ENCODE measurements at regions not wholly inside any gene's neighbourhood (a gene's known extent, or its start where the extent isn't known, plus 50 kb on each side); places are given as distances from the start of the nearest gene placed in this dataset.

- DNase-seq = peak; percentile 65
- Histone ChIP-seq H3K4me3 (peak overlapping the region; percentile 40), H3K4me1 (peaks cover 7% of the 10 kb centered on the region), H3K27me3 (ENCODE audit: low read depth) (no peaks in the 10 kb centered on the region), H3K27ac (no peak overlapping the region), H3K9me3 (no peaks in the 10 kb centered on the region), H3K36me3 (no peaks in the 10 kb centered on the region)
- ATAC-seq = peak; percentile 14 to 31
- TF ChIP-seq, protein P1, sequence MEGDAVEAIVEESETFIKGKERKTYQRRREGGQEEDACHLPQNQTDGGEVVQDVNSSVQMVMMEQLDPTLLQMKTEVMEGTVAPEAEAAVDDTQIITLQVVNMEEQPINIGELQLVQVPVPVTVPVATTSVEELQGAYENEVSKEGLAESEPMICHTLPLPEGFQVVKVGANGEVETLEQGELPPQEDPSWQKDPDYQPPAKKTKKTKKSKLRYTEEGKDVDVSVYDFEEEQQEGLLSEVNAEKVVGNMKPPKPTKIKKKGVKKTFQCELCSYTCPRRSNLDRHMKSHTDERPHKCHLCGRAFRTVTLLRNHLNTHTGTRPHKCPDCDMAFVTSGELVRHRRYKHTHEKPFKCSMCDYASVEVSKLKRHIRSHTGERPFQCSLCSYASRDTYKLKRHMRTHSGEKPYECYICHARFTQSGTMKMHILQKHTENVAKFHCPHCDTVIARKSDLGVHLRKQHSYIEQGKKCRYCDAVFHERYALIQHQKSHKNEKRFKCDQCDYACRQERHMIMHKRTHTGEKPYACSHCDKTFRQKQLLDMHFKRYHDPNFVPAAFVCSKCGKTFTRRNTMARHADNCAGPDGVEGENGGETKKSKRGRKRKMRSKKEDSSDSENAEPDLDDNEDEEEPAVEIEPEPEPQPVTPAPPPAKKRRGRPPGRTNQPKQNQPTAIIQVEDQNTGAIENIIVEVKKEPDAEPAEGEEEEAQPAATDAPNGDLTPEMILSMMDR (IDR thresholded peaks at IDR 0.05) = no peak
- intact Hi-C loops (cut with DNase I) = no loop called here
These were observed 83.8 kb downstream of the PDGFA start for GRCh38 chr7:435630-436366.

GRCh38 chr7:436367-437128 lies 83.1 kb downstream of the PDGFA start:
- DNase-seq (no peak), ATAC-seq (peak in 1 of 2 donors; percentile 5)
- intact Hi-C loops (cut with DNase I) = no loop called here
- Histone ChIP-seq H3K36me3 (no peaks in the 10 kb centered on the region), H3K4me3 (no peak overlapping the region), H3K27me3 (ENCODE audit: low read depth) (no peaks in the 10 kb centered on the region), H3K27ac (no peak overlapping the region), H3K4me1 (peaks cover 7% of the 10 kb centered on the region), H3K9me3 (no peaks in the 10 kb centered on the region)
- TF ChIP-seq, protein P1 (IDR thresholded peaks at IDR 0.05) = no peak

DNA sequence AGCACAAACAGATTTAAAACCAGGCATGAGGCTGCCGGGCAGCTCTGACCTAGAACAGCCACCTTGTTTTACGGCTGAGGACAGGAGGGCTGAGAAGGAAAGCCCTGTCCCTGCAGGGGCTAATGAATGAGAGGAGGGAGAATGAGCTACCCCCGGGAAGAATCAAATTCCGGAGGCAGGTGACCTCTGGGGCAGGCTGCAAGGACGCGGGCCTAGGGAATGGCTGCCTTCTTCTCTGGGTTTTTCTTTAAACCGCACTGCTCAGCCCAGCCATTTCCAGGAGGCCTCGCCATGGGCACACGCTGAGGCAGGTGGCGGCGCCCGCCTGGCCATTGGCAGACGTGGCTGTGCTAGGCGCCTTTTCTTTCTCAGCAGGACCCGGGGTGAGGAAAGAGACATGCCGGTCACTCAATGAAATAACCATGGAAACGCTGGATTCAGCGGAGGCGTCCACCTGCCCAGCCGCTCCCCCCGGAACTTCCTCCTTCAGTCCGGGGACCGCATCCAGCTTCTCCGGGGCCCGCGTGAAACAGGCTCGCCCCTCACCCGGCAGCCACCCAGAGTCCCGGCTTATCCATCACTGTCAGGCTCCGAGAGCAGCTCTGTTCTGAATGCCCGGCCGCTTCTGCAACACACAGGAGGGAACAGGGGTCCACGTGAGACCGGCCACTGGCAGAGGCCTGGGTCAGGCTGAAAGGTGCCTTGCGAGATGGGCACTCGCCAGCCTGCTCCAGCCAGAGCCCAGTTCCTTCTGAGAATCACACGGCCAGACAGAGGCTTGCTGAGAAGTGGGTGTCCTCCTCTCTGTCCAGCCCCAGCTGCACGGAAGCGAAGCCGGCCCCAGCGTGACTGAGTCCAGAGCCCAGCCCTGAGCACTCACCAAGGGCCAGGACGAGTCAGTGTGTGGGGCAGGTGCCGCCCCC lies 82.1 kb downstream of the PDGFA start:
- H3K27ac ChIP-seq = no peak overlapping the region
- no peaks in the 10 kb centered on the region for H3K36me3 ChIP-seq
- H3K27me3 ChIP-seq (ENCODE audit: low read depth) = no peaks in the 10 kb centered on the region
- intact Hi-C loops (cut with DNase I) = no loop called here
- H3K4me3 ChIP-seq = no peak overlapping the region
- no peaks in the 10 kb centered on the region for H3K9me3 ChIP-seq
- DNase-seq (no peak), ATAC-seq (no peak)
- TF ChIP-seq, protein P1 (IDR thresholded peaks at IDR 0.05) = no peak
- H3K4me1 ChIP-seq = peaks cover 7% of the 10 kb centered on the region

DNA sequence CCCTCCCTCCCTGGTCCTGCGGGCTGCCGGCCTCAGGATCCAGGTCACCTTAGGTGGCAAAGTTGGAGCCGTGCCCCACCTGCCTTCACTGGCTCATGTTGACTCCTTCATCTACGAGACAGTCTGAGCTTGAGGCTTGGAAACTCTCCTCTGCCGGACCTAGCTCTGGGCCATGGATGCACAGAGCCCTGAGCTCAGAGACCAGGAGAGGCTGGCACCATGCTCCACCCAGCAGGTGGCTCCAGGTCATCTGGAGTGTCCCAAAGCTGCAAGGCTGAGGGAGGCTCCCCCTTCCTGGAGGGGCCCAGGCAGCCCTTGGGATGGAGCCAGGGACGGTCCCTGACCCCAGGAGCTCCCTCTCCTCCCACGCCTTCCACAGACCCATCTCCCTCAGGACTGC lies 81.3 kb downstream of the PDGFA start:
- H3K4me1 ChIP-seq = peaks cover 7% of the 10 kb centered on the region
- H3K36me3 ChIP-seq = no peaks in the 10 kb centered on the region
- H3K9me3 ChIP-seq = no peaks in the 10 kb centered on the region
- TF ChIP-seq, protein P1 (IDR thresholded peaks at IDR 0.05) = no peak
- H3K27ac ChIP-seq = no peak overlapping the region
- H3K27me3 ChIP-seq (ENCODE audit: low read depth) = no peaks in the 10 kb centered on the region
- intact Hi-C loops (cut with DNase I) = no loop called here
- DNase-seq = no peak
- no peak overlapping the region for H3K4me3 ChIP-seq
- no peak for ATAC-seq

DNA sequence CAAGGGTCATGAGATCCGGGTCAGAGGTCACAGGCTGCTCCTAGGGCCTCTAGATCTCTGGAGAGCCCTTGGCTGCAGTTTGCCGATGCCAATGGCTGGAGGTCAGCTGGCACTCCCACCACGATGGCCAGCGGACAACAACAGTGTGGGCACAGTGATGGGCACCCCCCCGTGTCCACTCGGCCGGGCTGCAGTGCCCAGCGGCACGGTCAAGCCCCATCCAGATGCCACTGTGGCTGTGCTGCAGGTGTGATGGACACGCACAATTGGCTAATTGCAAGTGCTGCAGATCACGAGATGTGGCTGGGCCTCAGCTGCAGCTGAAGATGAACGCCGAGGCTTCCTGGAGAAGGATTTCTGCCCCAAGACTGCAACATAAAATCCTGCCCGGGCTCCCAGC lies 80.7 kb downstream of the PDGFA start:
- ATAC-seq (no peak), DNase-seq (no peak)
- H3K4me3 ChIP-seq = no peak overlapping the region
- H3K9me3 ChIP-seq = no peaks in the 10 kb centered on the region
- H3K27me3 ChIP-seq (ENCODE audit: low read depth) = no peaks in the 10 kb centered on the region
- no peaks in the 10 kb centered on the region for H3K36me3 ChIP-seq
- TF ChIP-seq, protein P1 (IDR thresholded peaks at IDR 0.05) = no peak
- peaks cover 7% of the 10 kb centered on the region for H3K4me1 ChIP-seq
- no peak overlapping the region for H3K27ac ChIP-seq
- intact Hi-C loops (cut with DNase I) = no loop called here

All from lower lobe of right lung (tissue), 2 donors.